Mucosa of rectum (tissue), 2 donors: ENCODE measurements at regions not wholly inside any gene's neighbourhood (a gene's known extent, or its start where the extent isn't known, plus 50 kb on each side); places are given as distances from the start of the nearest gene placed in this dataset.

ENCODE experiments used
- H3K27ac ChIP-seq, 2 donors: one replicate each; pipeline ENCODE4 v1.7.0; 2013; ENCODE audit warnings: inconsistent platforms in 2 of 2, low read depth in 2 of 2, low read length in 2 of 2
- H3K27me3 ChIP-seq, 2 donors: one replicate each; pipeline ENCODE4 v1.7.0; 2013; ENCODE audit warnings: low read length in 2 of 2; ENCODE audit not compliant: control insufficient read depth in 2 of 2, insufficient read depth in 2 of 2
- H3K36me3 ChIP-seq, 2 donors: one replicate each; pipeline ENCODE4 v1.7.0; 2013; ENCODE audit warnings: low read length in 2 of 2; ENCODE audit not compliant: control insufficient read depth in 2 of 2, insufficient read depth in 2 of 2
- H3K4me1 ChIP-seq, 2 donors: one replicate each; pipeline ENCODE4 v1.7.0; 2013; ENCODE audit warnings: low read length in 2 of 2, mild to moderate bottlenecking in 1 of 2; ENCODE audit not compliant: control insufficient read depth in 2 of 2, insufficient read depth in 2 of 2
- H3K4me3 ChIP-seq, 2 donors: one replicate each; pipeline ENCODE4 v1.7.0; 2013; ENCODE audit warnings: low read length in 2 of 2
- H3K9ac ChIP-seq, 2 donors: one replicate each; pipeline ENCODE4 v1.7.0; 2013; ENCODE audit warnings: low read length in 2 of 2, low read depth in 1 of 2, mild to moderate bottlenecking in 1 of 2
- H3K9me3 ChIP-seq, 2 donors: one replicate each; pipeline ENCODE4 v1.7.0; 2013; ENCODE audit warnings: low read length in 2 of 2; ENCODE audit not compliant: control insufficient read depth in 2 of 2
- donor health status: healthy.
- donor health status: Normal muscosa, but diverticular disease.

DNA sequence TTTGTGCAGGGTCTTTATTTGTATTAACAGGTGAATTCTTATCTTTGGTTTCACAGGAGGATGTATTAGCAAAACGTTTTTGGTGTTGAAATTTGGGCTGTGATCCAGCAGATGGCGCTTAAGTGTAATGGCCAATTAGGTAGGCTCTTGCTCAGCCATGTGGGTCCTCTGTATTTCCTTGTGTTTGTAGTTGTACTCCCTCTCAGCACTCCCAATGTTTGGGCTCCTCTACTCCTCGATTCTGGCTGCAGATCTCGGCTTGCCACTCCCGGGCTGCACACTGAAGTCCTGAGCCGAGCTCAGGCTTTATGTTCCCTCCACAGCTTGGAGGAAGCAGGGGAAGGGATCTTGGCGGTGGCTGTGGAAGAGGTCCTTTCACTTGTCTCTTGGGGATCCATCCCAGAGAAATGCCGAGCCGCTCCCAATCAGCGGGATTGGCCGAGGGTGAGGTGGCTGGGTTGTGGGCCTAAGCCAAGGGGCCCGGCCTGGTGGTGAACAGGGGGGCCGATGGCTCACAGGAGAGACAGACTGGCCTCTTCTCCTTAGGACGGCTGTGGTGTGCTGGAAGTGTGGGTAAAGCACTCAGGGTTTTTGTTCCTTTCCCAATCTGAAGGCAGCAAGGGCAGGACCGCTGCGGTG lies 133.7 kb downstream of the AEBP2 start:
- Histone ChIP-seq H3K4me3 (no peak overlapping the region), H3K9ac (no peak overlapping the region), H3K4me1 (no peaks in the 10 kb centered on the region), H3K27me3 (no peaks in the 10 kb centered on the region), H3K36me3 (no peaks in the 10 kb centered on the region), H3K9me3 (no peaks in the 10 kb centered on the region), H3K27ac (no peak overlapping the region)

- Histone ChIP-seq H3K9me3 (no peaks in the 10 kb centered on the region), H3K4me1 (no peaks in the 10 kb centered on the region), H3K4me3 (no peak overlapping the region), H3K27ac (no peak overlapping the region), H3K36me3 (no peaks in the 10 kb centered on the region), H3K9ac (no peak overlapping the region), H3K27me3 (no peaks in the 10 kb centered on the region)
Observed at GRCh38 chr12:19573866-19574265, 134.6 kb downstream of the AEBP2 start.

GRCh38 chr12:19574601-19575000 lies 135.3 kb downstream of the AEBP2 start:
- Histone ChIP-seq H3K4me1 (no peaks in the 10 kb centered on the region), H3K9me3 (no peaks in the 10 kb centered on the region), H3K9ac (no peak overlapping the region), H3K27me3 (no peaks in the 10 kb centered on the region), H3K27ac (no peak overlapping the region), H3K36me3 (no peaks in the 10 kb centered on the region), H3K4me3 (no peak overlapping the region)

- Histone ChIP-seq H3K9ac (no peak overlapping the region), H3K27ac (no peak overlapping the region), H3K36me3 (no peaks in the 10 kb centered on the region), H3K4me1 (no peaks in the 10 kb centered on the region), H3K9me3 (no peaks in the 10 kb centered on the region), H3K4me3 (no peak overlapping the region), H3K27me3 (no peaks in the 10 kb centered on the region)
Observed at GRCh38 chr12:19575337-19576243, 136.3 kb downstream of the AEBP2 start.

DNA sequence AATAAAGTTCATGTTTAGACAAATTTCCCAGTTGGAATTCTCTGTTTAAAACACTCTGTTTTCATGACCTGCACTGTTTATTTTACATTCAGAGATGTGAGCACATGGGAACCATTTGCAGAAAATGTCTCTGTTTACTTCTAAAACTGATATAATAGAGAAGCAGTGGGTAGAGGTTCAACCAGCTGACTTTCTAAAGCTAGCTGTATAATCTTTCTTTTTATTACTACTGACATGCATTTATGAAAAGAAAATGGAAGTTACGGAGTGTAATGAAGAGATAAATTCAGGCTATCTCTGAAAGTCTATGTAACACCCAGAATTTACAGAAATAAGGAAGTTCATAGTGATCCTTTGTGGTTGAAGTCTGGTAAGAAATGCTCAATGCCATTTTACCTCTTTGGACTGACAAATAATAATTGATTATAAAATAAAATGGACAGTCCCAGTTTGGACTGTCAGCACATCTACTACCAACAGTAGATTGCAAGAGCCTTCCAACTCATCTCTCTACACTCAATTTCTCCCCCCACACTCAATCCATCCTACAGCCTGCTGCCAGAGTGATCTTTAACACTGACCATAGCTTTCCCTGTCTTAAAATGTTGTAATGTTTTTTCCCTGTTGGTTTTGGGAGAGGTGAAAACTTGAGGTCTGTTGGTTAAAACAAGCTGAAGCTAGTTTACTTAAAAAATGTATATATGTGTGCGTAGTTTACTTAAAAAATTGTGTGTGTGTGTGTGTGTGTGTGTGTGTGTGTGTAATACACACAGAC lies 137.4 kb downstream of the AEBP2 start:
- H3K9me3 ChIP-seq = no peaks in the 10 kb centered on the region
- H3K27ac ChIP-seq = no peak overlapping the region
- H3K27me3 ChIP-seq = no peaks in the 10 kb centered on the region
- H3K36me3 ChIP-seq = no peaks in the 10 kb centered on the region
- no peak overlapping the region for H3K9ac ChIP-seq
- H3K4me3 ChIP-seq = no peak overlapping the region
- no peaks in the 10 kb centered on the region for H3K4me1 ChIP-seq

- no peaks in the 10 kb centered on the region for H3K4me1 ChIP-seq
Observed at GRCh38 chr12:19577281-19577530, 137.9 kb downstream of the AEBP2 start.

GRCh38 chr12:19584732-19585131 lies 145.4 kb downstream of the AEBP2 start:
- Histone ChIP-seq H3K27me3 (no peaks in the 10 kb centered on the region), H3K36me3 (no peaks in the 10 kb centered on the region)

More at GRCh38 chr12:19577281-19577530, 137.9 kb downstream of the AEBP2 start:
- Histone ChIP-seq H3K36me3 (no peaks in the 10 kb centered on the region), H3K9me3 (no peaks in the 10 kb centered on the region), H3K27ac (no peak overlapping the region), H3K4me3 (no peak overlapping the region), H3K9ac (no peak overlapping the region), H3K27me3 (no peaks in the 10 kb centered on the region)

DNA sequence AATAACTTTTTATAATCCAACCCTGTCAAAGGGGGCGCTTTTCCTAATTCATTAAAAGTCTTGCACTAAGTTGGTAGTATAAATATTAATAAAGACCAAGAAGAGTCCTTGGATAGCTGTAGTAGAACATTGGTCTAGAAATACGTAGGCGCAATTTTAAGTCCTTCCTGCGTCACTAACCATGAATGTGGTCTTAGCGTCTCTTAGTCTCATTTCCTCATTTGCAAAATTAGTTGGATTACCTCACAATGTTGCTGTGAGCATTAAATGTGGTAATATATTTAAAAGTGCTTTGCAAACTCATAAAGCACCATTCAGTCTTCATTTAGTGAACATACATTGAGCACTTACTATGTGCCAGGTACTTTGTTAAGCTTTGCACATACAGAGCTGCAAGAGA lies 149.7 kb downstream of the AEBP2 start:
- no peaks in the 10 kb centered on the region for H3K9me3 ChIP-seq
- no peak overlapping the region for H3K9ac ChIP-seq
- H3K27me3 ChIP-seq = no peaks in the 10 kb centered on the region
- H3K27ac ChIP-seq = no peak overlapping the region
- H3K36me3 ChIP-seq = no peaks in the 10 kb centered on the region
- no peak overlapping the region for H3K4me3 ChIP-seq
- H3K4me1 ChIP-seq = no peaks in the 10 kb centered on the region

More at GRCh38 chr12:19584732-19585131, 145.4 kb downstream of the AEBP2 start:
- Histone ChIP-seq H3K4me3 (no peak overlapping the region), H3K27ac (no peak overlapping the region), H3K4me1 (no peaks in the 10 kb centered on the region), H3K9ac (no peak overlapping the region), H3K9me3 (peaks cover 0 to 7% of the 10 kb centered on the region in 2 donors)

- no peaks in the 10 kb centered on the region for H3K9me3 ChIP-seq
- no peaks in the 10 kb centered on the region for H3K4me1 ChIP-seq
Observed at GRCh38 chr12:19591951-19592350, 152.7 kb downstream of the AEBP2 start.

More at GRCh38 chr12:19591951-19592350, 152.7 kb downstream of the AEBP2 start:
- Histone ChIP-seq H3K27ac (no peak overlapping the region), H3K27me3 (no peaks in the 10 kb centered on the region), H3K4me3 (no peak overlapping the region), H3K36me3 (no peaks in the 10 kb centered on the region), H3K9ac (no peak overlapping the region)
